PC-9 (cell line): ENCODE measurements at regions not wholly inside any gene's neighbourhood (a gene's known extent, or its start where the extent isn't known, plus 50 kb on each side); places are given as distances from the start of the nearest gene placed in this dataset.

Source experiments
- BruUV-seq: library from RNA; stranded (reverse); fragments of 400-500 nt; replicated peaks from 2 replicates; lab custom pipeline; 2021; lab: Mats Ljungman, UMichigan
- CTCF ChIA-PET: fragments of 300-600 bp; sonication (Branson Sonifier 250); formaldehyde crosslinking; loops from one replicate; lab custom pipeline; 2022; ENCODE audit warnings: antibody characterized with exemption; lab: Charles Lee
- POLR2A ChIA-PET: fragments of 300-600 bp; sonication (Branson Sonifier 250); formaldehyde crosslinking; loops from one replicate; lab custom pipeline; 2022; ENCODE audit warnings: antibody characterized with exemption; ENCODE audit not compliant: unreplicated experiment; lab: Charles Lee
- DNase-seq, 2 experiments: peaks; one replicate each; pipeline versions ENCODE4 v3.0.0 to v3.0.0-alpha.2; 2015 to 2022; ENCODE audit warnings: mixed read lengths in 1 of 2
- H2AFZ ChIP-seq: fragments of 200-600 bp; sonication (generic); 2 replicates; pipeline ENCODE4 v1.8.1; 2017; ENCODE audit warnings: antibody characterized with exemption
- H3F3A ChIP-seq: fragments of 200-600 bp; sonication (generic); 2 replicates; pipeline ENCODE4 v1.8.1; 2017; ENCODE audit warnings: antibody characterized with exemption, mild to moderate bottlenecking, low read depth; ENCODE audit not compliant: insufficient read depth
- H3K27ac ChIP-seq: fragments of 200-600 bp; sonication (generic); 2 replicates; pipeline ENCODE4 v1.6.1; 2016; ENCODE audit warnings: mixed run types
- H3K27me3 ChIP-seq: fragments of 200-600 bp; sonication (generic); 2 replicates; pipeline ENCODE4 v1.6.1; 2016; ENCODE audit warnings: low read depth, mixed run types; ENCODE audit not compliant: insufficient read depth
- H3K36me3 ChIP-seq: fragments of 200-600 bp; sonication (generic); 2 replicates; pipeline ENCODE4 v1.6.1; 2016; ENCODE audit warnings: low read depth, mixed run types
- H3K4me1 ChIP-seq: fragments of 200-600 bp; sonication (generic); replicated peaks from 2 replicates; pipeline ENCODE4 v1.6.1; 2016; ENCODE audit warnings: mixed run types; ENCODE audit not compliant: insufficient read depth
- H3K4me2 ChIP-seq: fragments of 200-600 bp; sonication (generic); 2 replicates; pipeline ENCODE4 v1.6.1; 2017; ENCODE audit warnings: mixed run types
- H3K4me3 ChIP-seq: fragments of 200-600 bp; sonication (generic); 2 replicates; pipeline ENCODE4 v1.6.1; 2016; ENCODE audit warnings: mixed run types
- H3K79me2 ChIP-seq: fragments of 200-600 bp; sonication (generic); 2 replicates; pipeline ENCODE4 v1.6.1; 2017; ENCODE audit warnings: low read depth, mixed run types
- H3K9me2 ChIP-seq: fragments of 200-600 bp; sonication (generic); 2 replicates; pipeline ENCODE4 v1.8.1; 2017; ENCODE audit warnings: mild to moderate bottlenecking; ENCODE audit not compliant: insufficient read depth
- H3K9me3 ChIP-seq: fragments of 200-600 bp; sonication (generic); 2 replicates; pipeline ENCODE4 v1.8.1; 2016; ENCODE audit warnings: low read depth; ENCODE audit not compliant: insufficient read depth
- H4K20me1 ChIP-seq: fragments of 200-600 bp; sonication (generic); 2 replicates; pipeline ENCODE4 v1.8.1; 2017; ENCODE audit not compliant: insufficient read depth
- CTCF ChIP-seq: fragments of 200-600 bp; sonication (generic); conservative IDR thresholded peaks from 2 replicates; pipeline ENCODE4 v1.6.1; 2017; ENCODE audit warnings: mixed run types, antibody characterized with exemption, mild to moderate bottlenecking, moderate library complexity
- EZH2 ChIP-seq: fragments of 200-600 bp; sonication (generic); IDR thresholded peaks from 2 replicates; pipeline ENCODE4 v1.8.0; 2017; ENCODE audit warnings: antibody characterized with exemption, low read depth
- intact Hi-C: fragments of 100-400 bp; cut with micrococcal nuclease; formaldehyde crosslinking; loops from one replicate; pipeline ENCODE4 v1.10.0; 2022; ENCODE audit not compliant: unreplicated experiment

DNA sequence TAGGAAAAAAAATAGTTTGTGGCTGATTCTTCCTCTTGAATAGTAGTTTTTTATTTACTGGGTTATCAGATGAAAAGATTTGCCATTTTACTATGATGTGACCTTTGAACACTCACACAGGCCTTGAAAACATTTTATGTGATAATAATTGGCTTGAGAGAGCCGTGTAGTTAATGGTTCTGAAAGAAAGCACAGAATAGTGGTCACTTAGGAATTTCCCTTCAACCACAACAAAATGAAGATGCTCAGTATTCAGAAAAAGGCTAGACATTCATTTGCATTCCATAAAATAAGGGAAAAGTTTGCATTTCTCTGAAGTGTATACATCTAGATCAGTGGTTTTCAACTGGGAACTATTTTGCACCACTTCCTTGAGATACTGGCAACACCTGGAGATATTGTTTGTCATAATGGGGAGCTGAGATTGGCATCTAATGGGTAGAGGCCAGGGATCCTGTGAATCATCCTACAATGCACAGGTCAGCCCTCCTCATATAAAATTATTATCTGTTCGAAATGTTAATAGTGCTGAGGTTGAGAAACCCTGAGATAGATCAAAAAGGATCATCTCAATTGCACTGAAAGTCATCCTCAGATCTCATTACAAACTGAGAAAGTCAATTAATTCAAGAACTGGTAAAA is 446.4 kb upstream of the CCNG1 start:
- no peak for TF ChIP-seq CTCF
- TF ChIP-seq EZH2: no peak
- Histone ChIP-seq H3K36me3 (no peaks in the 10 kb centered on the region), H3K4me1 (no peaks in the 10 kb centered on the region), H3F3A (no peaks in the 10 kb centered on the region), H3K79me2 (no peaks in the 10 kb centered on the region), H2AFZ (no peak overlapping the region), H3K9me2 (no peaks in the 10 kb centered on the region), H3K27ac (no peak overlapping the region), H4K20me1 (no peaks in the 10 kb centered on the region; the same call in 1 of the 2 replicates), H3K4me3 (no peak overlapping the region), H3K27me3 (no peaks in the 10 kb centered on the region), H3K9me3 (no peaks in the 10 kb centered on the region), H3K4me2 (no peak overlapping the region)
- ChIA-PET CTCF (no interaction called here), POLR2A (no interaction called here)
- DNase-seq: no peak
- intact Hi-C loops: no loop called here
- no TSS peak for BruUV-seq

DNA sequence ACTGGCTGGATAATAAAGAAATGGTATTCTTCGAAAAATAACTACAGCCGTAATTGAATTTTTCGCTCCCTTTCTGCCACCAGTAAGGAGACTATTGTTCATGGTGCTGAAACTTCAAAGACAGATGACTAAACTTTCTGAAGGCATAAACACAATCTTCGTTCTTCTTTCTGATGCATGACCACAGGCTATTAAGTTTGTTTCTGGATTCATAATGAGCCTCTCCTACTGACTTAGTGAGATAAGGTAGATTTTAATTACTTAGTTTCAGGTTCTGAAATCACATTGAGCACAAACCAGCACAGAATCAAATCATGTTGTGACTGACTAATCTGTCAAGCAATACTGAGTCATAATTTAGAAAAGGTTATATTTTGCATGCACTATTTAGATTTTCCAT is 441.8 kb upstream of the CCNG1 start:
- POLR2A ChIA-PET: no interaction called here
- DNase-seq: no peak
- H3K4me1 ChIP-seq: no peaks in the 10 kb centered on the region
- H3K36me3 ChIP-seq: no peaks in the 10 kb centered on the region
- no peaks in the 10 kb centered on the region for H3K27me3 ChIP-seq
- no peaks in the 10 kb centered on the region for H3F3A ChIP-seq
- no peak overlapping the region for H3K4me3 ChIP-seq
- no peaks in the 10 kb centered on the region for H3K9me3 ChIP-seq
- BruUV-seq: no TSS peak
- H4K20me1 ChIP-seq: no peaks in the 10 kb centered on the region; the same call in 1 of the 2 replicates
- no peaks in the 10 kb centered on the region for H3K79me2 ChIP-seq
- H3K4me2 ChIP-seq: no peak overlapping the region
- no peaks in the 10 kb centered on the region for H3K9me2 ChIP-seq
- intact Hi-C loops: no loop called here
- TF ChIP-seq EZH2 (no peak), CTCF (no peak)
- no peak overlapping the region for H2AFZ ChIP-seq
- CTCF ChIA-PET: no interaction called here
- no peak overlapping the region for H3K27ac ChIP-seq

- POLR2A ChIA-PET: no interaction called here
- Histone ChIP-seq H3K4me3 (no peak overlapping the region), H4K20me1 (no peaks in the 10 kb centered on the region; the same call in 1 of the 2 replicates), H3K79me2 (no peaks in the 10 kb centered on the region), H3K4me2 (no peak overlapping the region), H3K9me2 (no peaks in the 10 kb centered on the region), H3K4me1 (no peaks in the 10 kb centered on the region), H3K27me3 (no peaks in the 10 kb centered on the region), H2AFZ (no peak overlapping the region), H3K27ac (no peak overlapping the region), H3K36me3 (no peaks in the 10 kb centered on the region), H3F3A (no peaks in the 10 kb centered on the region), H3K9me3 (no peaks in the 10 kb centered on the region)
- intact Hi-C loops: no loop called here
- CTCF ChIA-PET: no interaction called here
- no peak for DNase-seq
- TF ChIP-seq CTCF (no peak), EZH2 (no peak)
- no TSS peak for BruUV-seq
These were observed 441.3 kb upstream of the CCNG1 start for GRCh38 chr5:162996053-162996452.
